BLaER1 treated with 17β-estradiol and CSF1 and Interleukin-3, amounts not matched to agents 10 nM and 100 nM (cell line): ENCODE measurements at regions not wholly inside any gene's neighbourhood (a gene's known extent, or its start where the extent isn't known, plus 50 kb on each side); places are given as distances from the start of the nearest gene placed in this dataset.

Experiments
- H3K27ac ChIP-seq, 11 experiments: shearing (Covaris generic); formaldehyde crosslinking; 2 replicates each; pipeline ENCODE4 v1.8.1; 2022
- H3K27me3 ChIP-seq, 11 experiments: shearing (Covaris generic); formaldehyde crosslinking; 2 replicates each; pipeline ENCODE4 v1.8.1; 2022
- H3K36me3 ChIP-seq, 11 experiments: shearing (Covaris generic); formaldehyde crosslinking; 2 replicates each; pipeline ENCODE4 v1.8.1; 2022
- H3K4me1 ChIP-seq, 10 experiments: shearing (Covaris generic); formaldehyde crosslinking; 2 replicates each; pipeline ENCODE4 v1.8.1; 2022
- H3K4me2 ChIP-seq, 11 experiments: shearing (Covaris generic); formaldehyde crosslinking; 2 replicates each; pipeline ENCODE4 v1.8.1; 2022
- H3K4me3 ChIP-seq, 10 experiments: shearing (Covaris generic); formaldehyde crosslinking; 2 replicates each; pipeline ENCODE4 v1.8.1; 2022
- H3K9ac ChIP-seq, 11 experiments: shearing (Covaris generic); formaldehyde crosslinking; 2 replicates each; pipeline ENCODE4 v1.8.1; 2022
- H3K9me3 ChIP-seq, 11 experiments: shearing (Covaris generic); formaldehyde crosslinking; replicated peaks in 1 of 11; 2 replicates each; pipeline ENCODE4 v1.8.1; 2022
- H4K20me1 ChIP-seq, 11 experiments: shearing (Covaris generic); formaldehyde crosslinking; 2 replicates each; pipeline ENCODE4 v1.8.1; 2022
- Cebpa-rat ChIP-seq, 11 experiments: shearing (Covaris generic); IDR thresholded peaks; 2 replicates each; pipeline ENCODE4 v1.8.1; 2022

DNA sequence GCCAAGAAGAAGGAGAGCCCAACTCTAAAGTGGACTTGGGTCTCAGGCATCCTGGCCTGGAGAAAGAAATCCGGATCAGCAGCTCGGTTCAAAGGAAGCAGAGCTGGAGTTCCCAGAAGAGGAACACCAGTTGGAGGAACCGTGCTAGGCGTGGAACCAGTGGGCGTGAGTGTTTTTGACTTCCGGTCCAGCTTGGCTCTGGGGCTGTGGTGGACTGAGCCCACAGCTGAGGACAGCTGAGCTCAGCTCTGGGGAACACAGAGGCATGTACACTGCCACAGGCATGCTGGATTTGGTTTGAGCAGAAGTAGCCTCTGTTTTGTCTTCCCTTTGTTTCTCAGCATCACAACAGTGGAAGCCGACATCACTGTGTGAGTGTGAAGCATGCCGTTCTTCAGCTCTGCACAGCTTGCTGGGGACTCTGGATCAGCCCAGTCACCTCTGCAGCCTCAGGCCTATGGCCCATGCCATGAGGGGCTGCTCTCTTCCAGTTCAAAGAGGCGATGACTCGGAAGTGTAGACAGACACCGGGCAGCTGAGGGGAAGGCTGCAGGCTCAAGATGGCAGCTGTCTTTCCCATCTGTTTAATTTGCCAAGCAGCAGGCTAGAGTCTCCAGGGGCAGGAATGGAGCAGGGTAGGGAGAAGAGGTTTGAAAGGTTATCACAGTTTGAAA lies 185.8 kb upstream of the UBE3A start:
- peaks cover 0 to under 1% (median 0%) of the 10 kb centered on the region in 11 experiments; a peak in 3 of 22 replicates for H3K9me3 ChIP-seq
- no peaks in the 10 kb centered on the region for H3K27me3 ChIP-seq
- no peak overlapping the region; a peak in 1 of 22 replicates for H3K27ac ChIP-seq
- no peak overlapping the region for H3K4me3 ChIP-seq
- H3K36me3 ChIP-seq = no peaks in the 10 kb centered on the region
- H3K4me1 ChIP-seq = peaks cover 0 to 22% (median 0%) of the 10 kb centered on the region in 10 experiments; a peak in 6 of 20 replicates
- no peak for TF ChIP-seq Cebpa-rat (IDR thresholded peaks at IDR 0.05)
- H4K20me1 ChIP-seq = no peaks in the 10 kb centered on the region
- no peak overlapping the region for H3K9ac ChIP-seq
- H3K4me2 ChIP-seq = peak overlapping the region in 3 of 11 experiments; percentile 23 to 64 (median 36); a peak in 6 of 22 replicates

- no peaks in the 10 kb centered on the region for H4K20me1 ChIP-seq
- no peak for TF ChIP-seq Cebpa-rat (IDR thresholded peaks at IDR 0.05)
Measured at GRCh38 chr15:25623708-25624107, 184.9 kb upstream of the UBE3A start.

GRCh38 chr15:25620466-25620865 lies 181.6 kb upstream of the UBE3A start:
- Histone ChIP-seq H3K36me3 (no peaks in the 10 kb centered on the region), H4K20me1 (no peaks in the 10 kb centered on the region), H3K27me3 (no peaks in the 10 kb centered on the region), H3K4me3 (no peak overlapping the region), H3K27ac (no peak overlapping the region), H3K9me3 (no peaks in the 10 kb centered on the region), H3K4me1 (peaks cover 0 to 17% (median 0%) of the 10 kb centered on the region in 10 experiments; a peak in 6 of 20 replicates), H3K9ac (no peak overlapping the region), H3K4me2 (no peak overlapping the region)
- no peak for TF ChIP-seq Cebpa-rat (IDR thresholded peaks at IDR 0.05)

More at GRCh38 chr15:25623708-25624107, 184.9 kb upstream of the UBE3A start:
- no peaks in the 10 kb centered on the region for H3K27me3 ChIP-seq
- no peaks in the 10 kb centered on the region; a peak in 2 of 22 replicates for H3K9me3 ChIP-seq
- peaks cover 0 to 22% (median 0%) of the 10 kb centered on the region in 10 experiments; a peak in 6 of 20 replicates for H3K4me1 ChIP-seq
- no peak overlapping the region for H3K9ac ChIP-seq
- H3K27ac ChIP-seq = no peak overlapping the region
- no peaks in the 10 kb centered on the region for H3K36me3 ChIP-seq
- 0 out of 22 replicates have a peak overlapping the region, but pooled peaks of 2 of the 11 experiments have one; percentile 36 to 64 for H3K4me2 ChIP-seq
- no peak overlapping the region for H3K4me3 ChIP-seq

- Histone ChIP-seq H3K27me3 (no peaks in the 10 kb centered on the region), H4K20me1 (no peaks in the 10 kb centered on the region), H3K4me3 (no peak overlapping the region), H3K4me1 (peaks cover 0 to 10% (median 0%) of the 10 kb centered on the region in 10 experiments; a peak in 6 of 20 replicates), H3K27ac (no peak overlapping the region), H3K9me3 (no peaks in the 10 kb centered on the region), H3K36me3 (no peaks in the 10 kb centered on the region), H3K4me2 (no peak overlapping the region), H3K9ac (no peak overlapping the region)
- TF ChIP-seq Cebpa-rat (IDR thresholded peaks at IDR 0.05) = no peak
Measured at GRCh38 chr15:25619761-25620160, 180.9 kb upstream of the UBE3A start.

DNA sequence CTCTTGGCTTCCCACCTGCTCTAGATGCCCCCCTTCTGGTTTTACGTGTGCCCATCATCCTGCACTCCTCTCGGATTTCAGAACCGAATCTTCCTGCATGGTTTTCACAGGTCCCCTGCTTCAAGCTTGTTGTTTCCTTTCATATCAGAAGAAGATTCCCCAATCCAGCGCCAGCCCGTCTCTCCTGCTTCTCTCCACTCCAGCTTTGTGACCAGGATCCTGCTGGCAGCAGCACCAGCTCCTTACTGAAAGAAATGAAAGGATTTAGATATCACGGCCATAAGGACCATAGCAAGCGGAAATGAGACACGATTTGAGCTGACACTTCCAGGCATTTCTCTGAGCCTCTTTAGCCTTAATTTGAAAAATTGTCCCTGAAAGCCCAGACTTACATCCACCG lies 180.3 kb upstream of the UBE3A start:
- H3K36me3 ChIP-seq = no peaks in the 10 kb centered on the region
- TF ChIP-seq Cebpa-rat (IDR thresholded peaks at IDR 0.05) = no peak

DNA sequence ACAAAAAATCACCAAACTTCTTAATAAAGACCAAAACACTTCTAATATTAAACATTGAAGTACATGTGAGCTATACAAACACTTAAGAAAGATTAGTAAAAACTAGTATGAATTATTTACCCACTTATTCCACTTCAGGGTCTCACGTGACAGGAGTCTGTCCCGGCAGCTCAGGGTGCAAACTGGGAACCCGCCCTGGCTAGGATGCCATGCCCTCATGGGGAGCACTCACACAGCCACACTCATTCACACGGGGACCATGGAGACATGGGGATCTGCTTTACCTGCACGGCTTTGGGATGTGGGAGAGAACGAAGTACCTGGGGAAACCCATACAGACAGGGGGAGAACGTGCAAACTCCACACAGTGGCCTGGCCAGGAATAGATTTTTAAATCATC lies 179.3 kb upstream of the UBE3A start:
- H3K4me2 ChIP-seq = no peak overlapping the region
- TF ChIP-seq Cebpa-rat (IDR thresholded peaks at IDR 0.05) = no peak
- H3K27me3 ChIP-seq = no peaks in the 10 kb centered on the region
- H3K4me1 ChIP-seq = no peaks in the 10 kb centered on the region
- no peak overlapping the region for H3K27ac ChIP-seq
- H3K9me3 ChIP-seq = no peaks in the 10 kb centered on the region
- no peak overlapping the region for H3K4me3 ChIP-seq
- no peaks in the 10 kb centered on the region for H4K20me1 ChIP-seq
- H3K9ac ChIP-seq = no peak overlapping the region
- no peaks in the 10 kb centered on the region for H3K36me3 ChIP-seq

More for the DNA sequence above, 180.3 kb upstream of the UBE3A start:
- no peak overlapping the region for H3K4me2 ChIP-seq
- no peak overlapping the region for H3K9ac ChIP-seq
- H3K27me3 ChIP-seq = no peaks in the 10 kb centered on the region
- H3K4me1 ChIP-seq = peaks cover 0 to 4% (median 0%) of the 10 kb centered on the region in 10 experiments; a peak in 3 of 20 replicates
- no peaks in the 10 kb centered on the region for H4K20me1 ChIP-seq
- H3K4me3 ChIP-seq = no peak overlapping the region
- no peaks in the 10 kb centered on the region for H3K9me3 ChIP-seq
- H3K27ac ChIP-seq = no peak overlapping the region

- no peak for TF ChIP-seq Cebpa-rat (IDR thresholded peaks at IDR 0.05)
- no peaks in the 10 kb centered on the region for H3K4me1 ChIP-seq
- no peaks in the 10 kb centered on the region for H3K27me3 ChIP-seq
Measured at GRCh38 chr15:25616471-25616870, 177.6 kb upstream of the UBE3A start.

GRCh38 chr15:25613134-25613533 lies 174.3 kb upstream of the UBE3A start:
- no peaks in the 10 kb centered on the region for H4K20me1 ChIP-seq
- H3K36me3 ChIP-seq = no peaks in the 10 kb centered on the region
- no peak for TF ChIP-seq Cebpa-rat (IDR thresholded peaks at IDR 0.05)
- H3K9me3 ChIP-seq = no peaks in the 10 kb centered on the region
- H3K27me3 ChIP-seq = no peaks in the 10 kb centered on the region
- H3K27ac ChIP-seq = no peak overlapping the region
- H3K9ac ChIP-seq = no peak overlapping the region
- H3K4me3 ChIP-seq = no peak overlapping the region
- no peak overlapping the region for H3K4me2 ChIP-seq
- H3K4me1 ChIP-seq = no peaks in the 10 kb centered on the region

More at GRCh38 chr15:25616471-25616870, 177.6 kb upstream of the UBE3A start:
- Histone ChIP-seq H3K36me3 (no peaks in the 10 kb centered on the region), H4K20me1 (no peaks in the 10 kb centered on the region), H3K27ac (no peak overlapping the region), H3K4me3 (no peak overlapping the region), H3K4me2 (no peak overlapping the region), H3K9me3 (no peaks in the 10 kb centered on the region), H3K9ac (no peak overlapping the region)

DNA sequence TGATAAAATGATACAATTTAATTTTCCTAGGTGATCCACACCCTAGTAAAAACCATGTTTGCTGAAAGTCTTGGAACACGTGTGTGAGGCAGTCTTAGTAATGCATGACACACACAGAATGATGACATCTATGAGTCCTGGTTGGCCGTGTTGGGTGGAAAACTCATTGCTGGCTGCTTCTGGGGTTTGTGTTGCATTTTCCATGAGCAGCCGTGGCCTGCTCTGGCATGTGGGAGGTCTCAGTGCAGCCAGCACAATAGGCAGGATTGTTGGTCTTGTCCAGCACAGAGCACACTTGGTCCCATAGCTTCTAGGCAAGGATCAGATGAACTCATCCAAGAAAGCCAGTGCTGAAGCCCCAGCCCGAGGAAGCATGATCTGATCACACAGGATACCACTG lies 172.8 kb upstream of the UBE3A start:
- H3K4me3 ChIP-seq = no peak overlapping the region
- no peak overlapping the region for H3K27ac ChIP-seq
- H3K36me3 ChIP-seq = no peaks in the 10 kb centered on the region
- H3K9me3 ChIP-seq = no peaks in the 10 kb centered on the region
- no peak for TF ChIP-seq Cebpa-rat (IDR thresholded peaks at IDR 0.05)
- no peak overlapping the region for H3K9ac ChIP-seq
- no peak overlapping the region for H3K4me2 ChIP-seq
- H4K20me1 ChIP-seq = no peaks in the 10 kb centered on the region
- H3K4me1 ChIP-seq = no peaks in the 10 kb centered on the region
- no peaks in the 10 kb centered on the region for H3K27me3 ChIP-seq

DNA sequence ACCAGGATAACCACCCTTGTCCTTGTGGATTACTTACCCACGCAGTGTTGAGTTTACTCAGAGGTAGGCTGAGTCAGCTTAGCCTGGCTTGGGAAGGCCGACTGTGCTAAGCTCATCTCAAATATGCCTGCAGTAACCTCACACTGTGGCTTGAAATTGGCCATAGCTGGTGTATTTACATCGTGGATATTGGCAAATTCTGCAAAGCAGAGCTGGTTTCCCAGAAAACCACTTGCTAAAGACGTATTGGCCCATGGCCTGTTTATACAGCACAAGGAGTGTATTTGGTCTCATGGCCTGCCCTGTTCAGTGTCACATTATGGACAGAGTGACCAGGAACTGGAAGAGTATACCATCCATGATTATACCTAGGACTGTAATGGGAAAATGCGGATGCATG lies 170.5 kb upstream of the UBE3A start:
- Histone ChIP-seq H3K27me3 (no peaks in the 10 kb centered on the region), H4K20me1 (no peaks in the 10 kb centered on the region), H3K36me3 (no peaks in the 10 kb centered on the region), H3K4me1 (no peaks in the 10 kb centered on the region), H3K9ac (no peak overlapping the region), H3K27ac (no peak overlapping the region), H3K9me3 (no peaks in the 10 kb centered on the region), H3K4me2 (no peak overlapping the region), H3K4me3 (no peak overlapping the region)
- no peak for TF ChIP-seq Cebpa-rat (IDR thresholded peaks at IDR 0.05)
